Transverse colon (tissue), 4 donors: ENCODE measurements at regions not wholly inside any gene's neighbourhood (a gene's known extent, or its start where the extent isn't known, plus 50 kb on each side); places are given as distances from the start of the nearest gene placed in this dataset.

Experiments used
- CTCF ChIP-seq, 5 experiments: fragments of 200-600 bp in 3 of 5; fragments of 450-650 bp in 2 of 5; sonication (generic) in 3 of 5; IDR thresholded peaks; 1 replicate in 2 of 5; 2 replicates in 3 of 5; pipeline ENCODE4 v1.5.1; 2016 to 2017; ENCODE audit warnings: antibody characterized with exemption in 5 of 5, inconsistent platforms in 3 of 5, mild to moderate bottlenecking in 2 of 5, moderate library complexity in 1 of 5
- EP300 ChIP-seq: sonication (generic); formaldehyde crosslinking; IDR thresholded peaks from one replicate; pipeline ENCODE4 v1.6.1; 2017; ENCODE audit warnings: antibody characterized with exemption, low read depth
- POLR2AphosphoS5 ChIP-seq, 3 donors: sonication (generic); formaldehyde crosslinking; IDR thresholded peaks; one replicate each; pipeline ENCODE4 v1.6.1; 2016; ENCODE audit warnings: antibody characterized with exemption in 3 of 3

DNA sequence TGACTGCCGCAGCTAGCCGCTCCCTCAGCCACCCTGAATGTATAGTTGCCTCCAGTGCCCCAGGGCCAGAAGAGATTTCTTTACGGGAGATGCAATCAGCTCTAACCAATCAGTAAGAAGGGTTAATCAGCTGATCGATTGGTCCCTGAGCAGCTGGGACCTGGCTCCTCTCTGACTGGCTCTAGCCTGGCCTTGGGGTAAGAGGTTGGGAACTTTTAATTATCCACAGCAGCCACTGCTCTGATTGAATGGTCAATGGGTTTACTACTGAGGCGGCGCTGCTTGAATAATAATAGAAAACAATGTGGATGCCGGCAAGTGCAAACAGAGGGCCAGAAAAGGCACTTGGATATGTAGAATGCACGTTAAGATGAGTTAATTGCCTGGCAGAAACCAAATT, 99.8 kb downstream of the TFAP2A start:
- no peak for TF ChIP-seq EP300
- TF ChIP-seq CTCF (IDR thresholded peaks at IDR 0.05) = no peak
- no peak for TF ChIP-seq POLR2AphosphoS5 (IDR thresholded peaks at IDR 0.05)
